HepG2 (cell line): ENCODE measurements at regions not wholly inside any gene's neighbourhood (a gene's known extent, or its start where the extent isn't known, plus 50 kb on each side); places are given as distances from the start of the nearest gene placed in this dataset.

Experiments used
- ESRRA ChIP-seq: sonication (generic); formaldehyde crosslinking; IDR thresholded peaks from 2 replicates; pipeline ENCODE4 v1.5.1; 2020; ENCODE audit warnings: mild to moderate bottlenecking, low read depth, missing genetic modification reagents
- JARID2 ChIP-seq: sonication (generic); formaldehyde crosslinking; IDR thresholded peaks from 2 replicates; pipeline ENCODE4 v1.8.1; 2023; ENCODE audit warnings: missing genetic modification reagents, inconsistent platforms; ENCODE audit not compliant: insufficient replicate concordance
- KLF16 ChIP-seq, 2 experiments: sonication (generic) in 1 of 2; formaldehyde crosslinking in 1 of 2; IDR thresholded peaks; 2 replicates each; pipeline versions ENCODE4 v1.6.1 to v1.8.0; 2016 to 2023; ENCODE audit warnings: missing genetic modification reagents in 2 of 2, missing compliant biosample characterization in 1 of 2
- NR2F6 ChIP-seq, 2 experiments: IDR thresholded peaks; 2 replicates each; pipeline ENCODE4 v1.6.1; 2016; ENCODE audit warnings: antibody characterized with exemption in 1 of 2, mild to moderate bottlenecking in 1 of 2
- NRL ChIP-seq: sonication (generic); formaldehyde crosslinking; IDR thresholded peaks from 2 replicates; pipeline ENCODE4 v1.5.0; 2020; ENCODE audit warnings: missing genetic modification reagents, mild to moderate bottlenecking, moderate library complexity, borderline replicate concordance
- SSRP1 ChIP-seq: IDR thresholded peaks from 2 replicates; pipeline ENCODE4 v1.6.1; 2016; ENCODE audit warnings: control low read depth
- ZBTB7A ChIP-seq: sonication (generic); formaldehyde crosslinking; IDR thresholded peaks from 2 replicates; pipeline ENCODE4 v1.8.0; 2022; ENCODE audit warnings: mild to moderate bottlenecking, missing genetic modification reagents
- ZNF280D ChIP-seq: sonication (generic); formaldehyde crosslinking; IDR thresholded peaks from 2 replicates; pipeline ENCODE4 v1.5.1; 2020; ENCODE audit warnings: mild to moderate bottlenecking, missing genetic modification reagents
- ZNF407 ChIP-seq: sonication (generic); formaldehyde crosslinking; IDR thresholded peaks from one replicate; pipeline ENCODE4 v1.5.1; 2020; ENCODE audit warnings: mild to moderate bottlenecking, missing genetic modification reagents; ENCODE audit errors: not compliant biosample characterization
- ZNF670 ChIP-seq: sonication (generic); formaldehyde crosslinking; IDR thresholded peaks from 2 replicates; pipeline ENCODE4 v1.8.0; 2022; ENCODE audit warnings: mild to moderate bottlenecking, missing genetic modification reagents, borderline replicate concordance
- ZNF7 ChIP-seq: IDR thresholded peaks from 2 replicates; pipeline ENCODE4 v1.6.1; 2016; ENCODE audit warnings: missing biosample characterization, missing genetic modification reagents
- TF ChIP-seq, protein P1 (sequence below): sonication (generic); formaldehyde crosslinking; IDR thresholded peaks from 2 replicates; pipeline ENCODE4 v1.5.0; 2020; ENCODE audit warnings: mild to moderate bottlenecking, missing genetic modification reagents, borderline replicate concordance

DNA sequence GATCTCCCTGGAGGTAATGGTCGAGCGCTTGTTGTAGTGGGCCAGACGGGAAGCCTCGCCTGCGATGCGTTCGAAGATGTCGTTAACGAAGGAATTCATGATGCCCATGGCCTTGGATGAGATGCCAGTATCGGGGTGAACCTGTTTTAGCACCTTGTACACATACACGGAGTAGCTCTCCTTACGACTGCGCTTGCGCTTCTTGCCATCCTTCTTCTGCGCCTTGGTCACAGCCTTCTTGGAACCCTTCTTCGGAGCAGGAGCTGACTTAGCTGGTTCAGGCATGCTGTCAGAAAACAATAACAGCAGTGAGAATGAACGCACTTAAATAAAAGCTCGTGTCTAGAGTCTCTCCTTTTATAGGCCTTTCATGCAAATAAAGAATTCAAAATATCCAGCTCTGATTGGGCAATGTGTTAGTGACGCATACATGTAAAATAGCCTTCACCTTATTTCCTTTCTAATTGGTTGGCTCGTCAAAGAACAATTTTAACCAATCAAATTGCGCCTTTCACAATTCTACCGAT is 129.2 kb downstream of the HFE start (continued):
- TF ChIP-seq, protein P1, sequence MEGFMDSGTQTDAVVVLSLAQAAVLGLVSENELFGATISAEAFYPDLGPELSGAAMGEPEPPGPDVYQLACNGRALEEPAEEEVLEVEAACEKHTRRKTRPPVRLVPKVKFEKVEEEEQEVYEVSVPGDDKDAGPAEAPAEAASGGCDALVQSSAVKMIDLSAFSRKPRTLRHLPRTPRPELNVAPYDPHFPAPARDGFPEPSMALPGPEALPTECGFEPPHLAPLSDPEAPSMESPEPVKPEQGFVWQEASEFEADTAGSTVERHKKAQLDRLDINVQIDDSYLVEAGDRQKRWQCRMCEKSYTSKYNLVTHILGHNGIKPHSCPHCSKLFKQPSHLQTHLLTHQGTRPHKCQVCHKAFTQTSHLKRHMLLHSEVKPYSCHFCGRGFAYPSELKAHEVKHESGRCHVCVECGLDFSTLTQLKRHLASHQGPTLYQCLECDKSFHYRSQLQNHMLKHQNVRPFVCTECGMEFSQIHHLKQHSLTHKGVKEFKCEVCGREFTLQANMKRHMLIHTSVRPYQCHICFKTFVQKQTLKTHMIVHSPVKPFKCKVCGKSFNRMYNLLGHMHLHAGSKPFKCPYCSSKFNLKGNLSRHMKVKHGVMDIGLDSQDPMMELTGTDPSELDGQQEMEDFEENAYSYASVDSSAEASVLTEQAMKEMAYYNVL: no peak; the same call in 1 of the 2 replicates
- TF ChIP-seq ZBTB7A (CRISPR knock-in tag) (no peak), ESRRA (CRISPR knock-in tag) (no peak), ZNF670 (no peak), SSRP1 (peak; percentile 90; the same call in 1 of the 2 replicates), KLF16 (CRISPR knock-in tag; IDR thresholded peaks at IDR 0.05) (peak in 1 of 2 experiments; percentile 86; a peak in 2 of 4 replicates), ZNF280D (CRISPR knock-in tag) (no peak; the same call in 1 of the 2 replicates), ZNF407 (no peak), ZNF7 (CRISPR knock-in tag) (no peak), NR2F6 (IDR thresholded peaks at IDR 0.05) (no peak), NR2F6 (CRISPR knock-in tag; IDR thresholded peaks at IDR 0.05) (no peak; the same call in 1 of the 2 replicates), NRL (peak; percentile 55), JARID2 (no peak)
